GF-D8 (cell line): ENCODE measurements at regions not wholly inside any gene's neighbourhood (a gene's known extent, or its start where the extent isn't known, plus 50 kb on each side); places are given as distances from the start of the nearest gene placed in this dataset.

Experiments
- DNase-seq: peaks from one replicate; lab custom pipeline; 2025; lab: John Stamatoyannopoulos, UW

DNA sequence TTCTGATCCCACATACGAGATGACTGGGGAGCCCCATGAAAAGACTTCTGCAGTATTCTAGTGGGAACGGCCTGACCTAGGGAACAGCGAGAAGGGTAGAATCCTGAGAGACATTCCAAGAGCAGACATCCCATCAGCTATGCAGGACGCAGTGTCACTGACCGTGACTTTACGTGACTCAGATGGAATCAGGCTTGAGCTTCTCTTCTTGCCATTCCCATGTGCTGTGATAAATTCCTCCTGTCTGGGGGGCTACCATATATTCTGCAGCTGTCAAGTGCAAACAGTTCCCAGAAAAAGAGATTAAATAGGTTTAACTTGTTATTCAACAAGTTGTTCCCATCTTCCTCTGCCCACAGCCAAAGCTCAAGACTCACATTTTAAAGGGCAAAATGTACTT, 73.1 kb upstream of the PDE1C start:
- no peak for DNase-seq

DNA sequence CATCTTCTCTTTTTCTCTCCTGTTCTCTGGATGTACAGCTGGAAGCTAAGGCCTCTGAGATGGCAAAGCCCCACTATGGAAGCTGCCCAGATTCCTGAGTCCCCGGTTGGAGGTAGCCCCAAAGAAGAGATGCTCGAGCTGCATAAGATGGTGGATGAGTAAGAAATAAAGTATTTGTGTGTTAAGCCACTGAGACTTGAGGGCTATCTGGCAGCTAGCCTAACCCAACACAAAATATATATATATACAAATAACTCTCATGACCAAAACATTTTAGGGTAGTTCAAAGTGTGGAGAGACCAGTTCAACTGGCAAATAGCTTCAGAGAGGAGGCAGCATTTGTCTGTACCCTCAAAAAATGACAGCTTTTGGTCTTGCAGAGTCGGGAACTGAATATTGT, 72.4 kb upstream of the PDE1C start:
- no peak for DNase-seq

DNA sequence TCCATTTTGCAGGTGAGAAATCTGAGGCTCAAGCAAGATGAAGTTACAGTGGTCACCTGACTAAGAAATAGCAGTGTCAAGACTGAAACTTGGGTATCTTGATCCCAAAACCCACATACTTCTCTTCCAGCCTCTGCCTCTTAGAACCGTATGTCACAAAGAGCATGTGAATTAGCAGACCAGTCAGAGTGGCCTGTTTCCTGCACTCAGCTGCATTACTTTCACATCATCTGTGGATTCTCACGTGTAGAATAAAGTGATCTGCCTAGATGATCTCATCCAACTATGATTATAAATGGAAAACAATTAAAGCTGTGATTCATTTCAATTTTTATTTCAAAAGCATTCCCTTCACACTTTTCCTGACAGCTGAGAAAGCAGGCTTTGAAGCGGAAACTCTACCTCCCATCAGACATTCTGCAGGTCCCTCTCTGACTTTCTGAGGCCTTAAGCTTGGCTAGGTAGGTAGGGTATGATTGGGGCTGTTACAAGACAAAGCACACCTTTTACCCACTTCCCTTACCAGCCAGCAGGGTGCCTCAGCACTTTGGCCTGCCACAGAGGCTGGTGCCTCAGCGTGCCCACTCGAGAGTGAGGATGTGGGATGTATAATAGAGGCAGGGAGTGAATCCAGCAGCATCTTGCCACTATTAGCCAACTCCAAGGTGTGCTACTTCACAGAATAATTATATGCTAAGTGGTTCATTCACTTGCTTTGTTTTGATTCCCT, 70.2 kb upstream of the PDE1C start:
- DNase-seq = no peak

DNA sequence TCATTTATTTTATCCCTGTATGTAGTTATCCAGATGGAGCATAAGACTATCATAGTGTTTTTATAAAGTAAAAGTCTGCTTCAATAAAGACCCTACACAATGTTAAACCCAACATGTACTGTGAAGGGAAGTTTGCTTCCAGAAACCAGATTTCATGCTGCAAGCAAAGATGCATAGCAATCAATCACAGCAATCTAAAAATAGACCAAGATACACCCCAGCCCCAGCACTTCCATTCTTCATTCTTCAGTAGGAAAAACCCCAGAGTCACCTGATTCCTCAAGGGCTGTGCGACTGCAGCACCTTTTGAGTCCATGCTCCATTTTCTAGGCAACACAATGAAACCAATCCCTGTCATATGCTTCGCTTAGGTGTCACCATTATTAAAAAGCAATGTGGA, 66.9 kb upstream of the PDE1C start:
- DNase-seq = no peak

DNA sequence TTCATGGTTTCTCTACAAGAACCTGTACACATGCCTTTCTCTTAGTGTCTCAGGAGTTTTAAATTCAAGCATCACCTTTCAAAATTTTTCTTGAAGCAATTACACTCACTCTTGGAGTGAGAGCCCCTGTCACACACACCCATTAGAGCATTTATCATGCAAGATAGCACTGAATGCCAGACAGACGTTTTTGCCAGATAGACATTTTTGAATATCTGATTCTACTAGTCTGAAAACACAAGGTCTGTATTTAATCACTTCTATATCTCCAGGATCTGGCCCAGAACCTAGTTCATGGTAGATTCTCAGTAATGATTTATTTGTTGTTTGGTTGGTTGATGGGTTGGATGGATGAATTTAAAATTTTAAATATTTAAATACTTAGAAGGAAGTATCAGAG, 60.9 kb upstream of the PDE1C start:
- DNase-seq = no peak

DNA sequence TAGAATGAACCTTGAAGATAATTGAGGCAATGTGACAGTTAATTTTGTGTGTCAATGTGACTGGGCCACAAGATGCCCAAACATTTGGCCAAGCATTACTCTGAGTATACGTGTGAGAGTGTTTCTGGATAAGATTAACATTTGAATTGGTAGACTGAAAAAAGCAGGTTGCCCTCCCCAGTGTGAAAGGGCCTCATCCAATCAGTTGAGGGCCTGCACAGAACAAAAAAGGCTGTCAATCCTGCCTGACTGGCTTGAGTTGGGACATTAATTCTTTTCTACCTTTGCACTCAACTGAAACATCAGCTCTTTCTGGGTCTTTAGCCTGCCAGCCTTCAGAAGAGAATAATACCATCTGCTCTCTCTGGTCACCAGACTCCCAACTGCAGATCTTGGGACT, 56.6 kb upstream of the PDE1C start:
- no peak for DNase-seq
